GM10266 (cell line): ENCODE measurements at regions not wholly inside any gene's neighbourhood (a gene's known extent, or its start where the extent isn't known, plus 50 kb on each side); places are given as distances from the start of the nearest gene placed in this dataset.

ENCODE experiments used
- DNase-seq: peaks from one replicate; pipeline ENCODE4 v3.0.0; 2012; ENCODE audit errors: extremely low spot score
- TF ChIP-seq, protein P1 (sequence below): IDR thresholded peaks from 2 replicates; pipeline ENCODE4 v1.5.1; 2012; ENCODE audit warnings: mild to moderate bottlenecking, low read depth; ENCODE audit not compliant: control insufficient read depth, insufficient read depth; ENCODE audit errors: missing control alignments

DNA sequence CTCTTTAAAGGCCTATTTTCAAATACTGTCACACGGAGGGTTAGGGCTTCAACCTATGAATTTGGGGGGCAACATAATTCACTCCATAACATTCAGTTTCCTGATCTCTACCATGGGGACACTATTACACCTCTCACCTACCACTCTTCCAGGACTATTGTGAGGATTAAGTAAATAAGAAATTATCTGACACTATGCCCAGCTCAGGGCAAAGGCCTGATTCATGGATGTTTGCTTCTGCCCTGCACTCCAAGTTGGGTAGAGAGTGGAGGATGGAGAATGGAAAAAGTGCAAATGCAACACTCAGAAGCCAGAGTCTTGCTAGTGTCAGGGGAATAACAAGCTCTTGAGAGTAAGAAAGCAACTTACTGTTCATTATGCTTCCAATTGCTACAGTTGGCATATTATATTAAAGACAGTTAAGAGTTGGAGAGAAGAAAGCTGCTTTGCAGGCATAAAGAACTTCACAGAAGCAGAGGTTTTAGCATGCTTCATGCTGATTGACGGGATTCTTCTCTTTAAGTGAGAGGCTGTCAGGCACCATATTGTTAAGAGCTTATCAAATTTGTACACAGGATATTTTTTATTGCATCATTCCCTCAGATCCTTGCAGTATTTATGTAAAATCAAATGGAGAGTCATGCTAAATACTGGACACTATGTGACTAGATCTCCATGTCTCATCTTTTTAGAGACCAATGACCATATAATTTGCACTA is 375.3 kb downstream of the VPS13C start:
- TF ChIP-seq, protein P1, sequence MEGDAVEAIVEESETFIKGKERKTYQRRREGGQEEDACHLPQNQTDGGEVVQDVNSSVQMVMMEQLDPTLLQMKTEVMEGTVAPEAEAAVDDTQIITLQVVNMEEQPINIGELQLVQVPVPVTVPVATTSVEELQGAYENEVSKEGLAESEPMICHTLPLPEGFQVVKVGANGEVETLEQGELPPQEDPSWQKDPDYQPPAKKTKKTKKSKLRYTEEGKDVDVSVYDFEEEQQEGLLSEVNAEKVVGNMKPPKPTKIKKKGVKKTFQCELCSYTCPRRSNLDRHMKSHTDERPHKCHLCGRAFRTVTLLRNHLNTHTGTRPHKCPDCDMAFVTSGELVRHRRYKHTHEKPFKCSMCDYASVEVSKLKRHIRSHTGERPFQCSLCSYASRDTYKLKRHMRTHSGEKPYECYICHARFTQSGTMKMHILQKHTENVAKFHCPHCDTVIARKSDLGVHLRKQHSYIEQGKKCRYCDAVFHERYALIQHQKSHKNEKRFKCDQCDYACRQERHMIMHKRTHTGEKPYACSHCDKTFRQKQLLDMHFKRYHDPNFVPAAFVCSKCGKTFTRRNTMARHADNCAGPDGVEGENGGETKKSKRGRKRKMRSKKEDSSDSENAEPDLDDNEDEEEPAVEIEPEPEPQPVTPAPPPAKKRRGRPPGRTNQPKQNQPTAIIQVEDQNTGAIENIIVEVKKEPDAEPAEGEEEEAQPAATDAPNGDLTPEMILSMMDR, result no peak
- no peak for DNase-seq

DNA sequence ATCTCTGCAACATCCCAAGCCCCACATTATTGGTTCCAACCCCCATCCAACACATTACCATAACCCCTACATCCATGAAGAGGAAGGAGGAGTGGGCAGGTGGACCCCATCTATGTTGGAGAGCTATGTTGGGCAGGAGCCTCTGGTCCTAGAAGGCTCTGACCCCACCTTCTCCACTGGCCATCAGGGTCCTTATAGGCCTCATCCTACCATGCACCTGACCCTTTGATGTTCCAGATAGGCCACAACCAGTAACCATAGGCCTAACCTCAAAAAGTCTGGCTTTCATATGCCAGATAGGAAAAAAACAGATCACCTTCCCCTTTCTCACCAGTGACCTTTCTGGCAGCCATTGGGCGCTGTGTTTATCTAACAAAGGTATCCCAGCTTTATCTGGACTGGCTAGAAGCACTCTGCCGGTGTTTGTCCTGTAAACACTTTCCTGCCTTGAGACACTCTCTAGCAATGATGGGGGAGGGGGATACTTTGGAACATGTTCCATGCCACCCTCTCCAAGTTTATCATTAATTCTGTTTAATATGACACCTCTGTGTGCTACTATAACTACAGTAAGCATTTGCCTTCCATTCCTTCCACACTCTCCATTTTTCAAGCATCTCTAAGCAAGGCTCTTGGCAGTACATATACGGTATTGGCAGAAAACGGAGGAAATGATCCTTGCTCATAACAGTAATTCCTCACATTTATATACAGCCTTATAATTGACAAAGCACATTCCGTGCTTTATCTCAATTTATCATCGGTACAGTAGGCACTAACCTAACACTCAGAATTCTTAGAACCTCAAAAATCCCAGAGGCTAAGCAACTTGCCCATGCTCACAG is 377.1 kb downstream of the VPS13C start:
- TF ChIP-seq, protein P1, result no peak
- no peak for DNase-seq

DNA sequence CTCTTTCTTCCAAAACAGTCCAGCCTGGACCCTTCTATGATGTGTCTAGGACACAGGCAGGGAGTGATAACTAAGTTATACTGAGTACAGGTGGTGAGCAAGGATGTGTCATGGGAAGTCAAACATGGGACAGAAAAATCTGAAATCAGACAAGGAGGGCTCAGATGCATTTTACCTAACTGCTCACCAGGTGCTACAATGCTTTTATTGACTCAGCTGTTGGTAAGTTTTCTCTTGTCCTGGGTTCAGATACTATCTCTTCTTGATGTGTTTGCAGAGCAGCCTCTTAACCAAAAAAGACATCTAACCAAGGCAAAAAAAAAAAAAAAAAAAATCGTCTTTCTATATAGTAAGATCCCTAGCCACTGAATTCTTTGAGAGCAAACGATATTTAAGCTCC is 378.6 kb downstream of the VPS13C start:
- no peak for DNase-seq
- TF ChIP-seq, protein P1, result no peak

DNA sequence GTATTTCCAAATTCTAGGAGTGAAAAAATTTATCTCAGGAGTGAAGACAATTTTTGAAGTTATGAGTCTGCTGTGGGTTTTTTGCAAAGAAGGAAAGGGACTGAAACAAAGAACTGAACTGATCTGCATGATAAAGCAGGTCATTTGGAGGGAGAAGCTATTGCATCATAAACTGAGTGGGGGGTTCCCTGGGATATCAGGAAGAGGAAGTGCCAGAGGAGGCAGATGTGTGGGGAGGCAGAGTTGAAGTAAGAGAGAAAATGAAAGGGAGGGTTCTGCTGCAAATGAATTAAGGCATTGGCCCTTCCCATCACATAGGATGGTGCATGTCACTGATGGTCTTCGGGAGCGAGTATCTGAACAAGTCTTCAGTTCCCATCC is 379.2 kb downstream of the VPS13C start:
- no peak for DNase-seq
- TF ChIP-seq, protein P1, result no peak

DNA sequence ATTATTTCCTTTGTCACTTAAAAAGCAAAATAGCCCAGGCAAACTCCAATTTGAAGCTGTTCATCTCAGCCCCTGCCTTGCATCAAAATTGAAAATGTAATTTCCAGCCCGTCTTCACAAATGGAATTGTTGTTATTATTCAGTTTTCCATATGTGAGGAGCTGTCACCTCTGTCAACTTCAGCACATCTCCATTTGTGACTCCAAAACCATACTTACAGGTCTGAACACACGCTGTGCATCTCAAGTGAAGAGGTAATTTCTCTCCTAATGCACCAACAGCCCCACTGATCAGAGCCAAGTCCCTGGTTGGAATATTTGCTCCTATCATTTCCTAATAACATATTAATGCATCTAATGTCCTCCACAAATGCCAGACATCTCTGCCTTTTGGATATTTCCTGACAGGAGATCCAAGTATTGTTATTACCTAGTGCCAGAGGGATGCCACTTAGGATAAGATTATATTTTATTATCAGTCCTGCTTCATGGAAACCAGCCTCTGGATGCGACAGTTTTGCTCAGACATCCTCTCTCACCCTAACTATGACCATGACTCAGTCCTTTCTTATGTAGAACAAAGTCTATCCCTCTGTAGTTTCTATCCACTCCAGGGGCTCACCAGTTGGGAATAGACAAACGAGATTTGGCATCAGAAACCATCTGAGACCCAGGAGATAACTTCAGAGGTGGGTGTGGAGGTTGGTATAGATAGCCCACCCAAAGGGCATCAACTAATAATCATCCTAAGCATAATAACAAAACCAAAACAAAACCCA is 379.8 kb downstream of the VPS13C start:
- no peak for DNase-seq
- TF ChIP-seq, protein P1, result no peak

DNA sequence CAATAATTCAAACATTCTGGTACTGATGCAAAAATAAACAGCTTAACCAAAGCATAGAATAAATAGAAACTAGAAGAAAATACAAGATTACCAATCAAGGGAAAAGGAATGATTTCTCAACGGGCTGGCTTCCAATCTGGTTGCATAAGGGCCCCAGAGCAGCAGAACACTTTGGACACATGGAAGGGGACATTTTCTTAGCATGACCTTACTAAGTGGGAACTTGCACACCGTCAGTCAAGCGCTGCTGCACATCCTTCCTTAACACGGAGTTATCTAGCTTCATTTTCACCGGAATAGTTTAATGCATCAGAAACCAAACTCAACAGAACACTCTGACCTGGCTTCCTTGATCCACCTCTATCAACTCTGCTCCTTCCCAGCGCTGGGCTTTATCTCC is 388.5 kb downstream of the VPS13C start:
- TF ChIP-seq, protein P1, result no peak
- DNase-seq, result no peak

DNA sequence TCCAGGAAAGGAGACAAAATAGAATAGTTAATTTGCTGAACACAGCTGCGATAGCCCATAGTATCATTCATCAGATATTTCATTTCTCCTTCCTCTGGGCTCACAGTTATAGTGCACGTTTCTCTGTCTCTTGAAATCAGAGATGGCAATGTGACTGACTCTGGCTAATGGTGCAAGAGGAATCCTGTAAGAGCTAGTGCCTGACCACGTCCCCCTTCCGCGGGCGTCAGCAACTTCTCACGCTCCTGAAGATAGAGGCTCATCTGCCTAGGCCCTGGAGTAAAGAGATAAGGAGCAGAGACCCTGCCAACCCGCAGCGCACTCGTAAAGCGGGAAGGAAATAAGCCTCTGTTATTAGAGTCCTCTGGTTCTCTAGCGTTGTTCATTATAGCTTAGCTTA is 391.8 kb downstream of the VPS13C start:
- TF ChIP-seq, protein P1, result no peak
- no peak for DNase-seq
